Activated naive CD8-positive, alpha-beta T cell treated with anti-CD3 and anti-CD28 coated beads, Interleukin-2, amount 10 ng/mL, durations not matched to agents 7 days and 5 days (primary cell): ENCODE measurements at regions not wholly inside any gene's neighbourhood (a gene's known extent, or its start where the extent isn't known, plus 50 kb on each side); places are given as distances from the start of the nearest gene placed in this dataset.

Experiments used
- ATAC-seq: fragments of 150-1000 bp; cut with Tn5 transposase; one replicate; pipeline ENCODE4 v1.10.0; 2021; ENCODE audit warnings: low read depth, moderate library complexity
- POLR2A ChIA-PET: fragments of 350-600 bp; sonication (Branson Sonifier 250); formaldehyde crosslinking; loops from one replicate; lab custom pipeline; 2021; ENCODE audit warnings: antibody characterized with exemption; lab: Charles Lee
- DNase-seq: peaks from one replicate; pipeline ENCODE4 v3.0.0; 2021
- H3K27ac Mint-ChIP-seq: one replicate; pipeline ENCODE4 v1.8.0; 2022; ENCODE audit warnings: mild to moderate bottlenecking, mixed read lengths
- H3K27me3 Mint-ChIP-seq: one replicate; pipeline ENCODE4 v1.8.0; 2022; ENCODE audit warnings: mild to moderate bottlenecking, moderate library complexity, mixed read lengths
- H3K36me3 Mint-ChIP-seq: one replicate; pipeline ENCODE4 v1.8.0; 2021; ENCODE audit warnings: mild to moderate bottlenecking, mixed read lengths
- H3K4me1 Mint-ChIP-seq: one replicate; pipeline ENCODE4 v1.8.0; 2021; ENCODE audit warnings: mixed read lengths
- H3K4me3 Mint-ChIP-seq: one replicate; pipeline ENCODE4 v1.8.0; 2022; ENCODE audit warnings: mild to moderate bottlenecking, moderate library complexity, mixed read lengths
- H3K9me3 Mint-ChIP-seq: one replicate; pipeline ENCODE4 v1.8.0; 2021; ENCODE audit warnings: mixed read lengths

DNA sequence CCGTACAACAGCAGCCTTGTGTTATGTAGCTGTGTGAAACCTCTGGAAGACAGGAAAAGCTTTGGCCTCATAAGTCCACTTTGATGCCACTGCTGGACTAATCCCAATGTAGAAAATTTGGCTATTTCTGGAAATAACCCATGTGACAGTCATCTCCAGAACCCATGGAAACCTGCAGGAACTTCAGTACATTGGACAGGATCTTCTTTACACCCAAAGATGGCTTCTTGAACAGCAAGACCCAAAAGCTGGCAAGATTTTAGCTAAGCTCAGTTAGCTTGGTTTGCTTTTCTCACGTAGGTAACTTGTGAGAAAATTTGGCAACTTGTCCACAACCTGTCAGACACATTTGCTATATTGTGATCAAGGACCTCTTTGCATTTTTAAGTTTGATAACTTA is 74.8 kb upstream of the RCN1 start:
- H3K4me3 Mint-ChIP-seq: no peak overlapping the region
- no peaks in the 10 kb centered on the region for H3K36me3 Mint-ChIP-seq
- no peaks in the 10 kb centered on the region for H3K9me3 Mint-ChIP-seq
- no peak overlapping the region for H3K27ac Mint-ChIP-seq
- DNase-seq (no peak), ATAC-seq (no peak)
- H3K4me1 Mint-ChIP-seq: no peaks in the 10 kb centered on the region
- POLR2A ChIA-PET: no interaction called here
- peaks cover 11% of the 10 kb centered on the region for H3K27me3 Mint-ChIP-seq

DNA sequence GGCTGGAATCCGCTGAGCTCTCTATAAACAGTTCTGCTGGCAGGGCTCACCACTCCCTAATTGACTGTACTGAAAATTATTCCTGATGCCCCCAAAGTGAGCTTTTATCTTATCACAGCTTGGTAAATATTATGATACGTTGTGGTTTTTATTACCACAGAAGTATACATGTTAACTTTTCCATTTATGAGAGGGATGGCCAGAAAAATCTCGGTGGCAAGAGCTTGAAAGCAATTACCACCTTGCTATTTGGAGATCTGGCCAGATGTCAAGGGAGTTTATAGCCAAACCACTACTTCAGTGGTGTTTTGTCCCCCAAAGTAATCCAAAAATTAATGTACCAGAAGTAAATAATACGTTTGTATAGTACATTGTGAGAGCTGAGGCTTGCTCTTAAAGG is 75.4 kb upstream of the RCN1 start:
- H3K4me1 Mint-ChIP-seq: no peaks in the 10 kb centered on the region
- H3K9me3 Mint-ChIP-seq: no peaks in the 10 kb centered on the region
- no peaks in the 10 kb centered on the region for H3K36me3 Mint-ChIP-seq
- H3K27me3 Mint-ChIP-seq: peaks cover 15% of the 10 kb centered on the region
- POLR2A ChIA-PET: no interaction called here
- ATAC-seq (no peak), DNase-seq (no peak)
- H3K27ac Mint-ChIP-seq: no peak overlapping the region
- H3K4me3 Mint-ChIP-seq: no peak overlapping the region

DNA sequence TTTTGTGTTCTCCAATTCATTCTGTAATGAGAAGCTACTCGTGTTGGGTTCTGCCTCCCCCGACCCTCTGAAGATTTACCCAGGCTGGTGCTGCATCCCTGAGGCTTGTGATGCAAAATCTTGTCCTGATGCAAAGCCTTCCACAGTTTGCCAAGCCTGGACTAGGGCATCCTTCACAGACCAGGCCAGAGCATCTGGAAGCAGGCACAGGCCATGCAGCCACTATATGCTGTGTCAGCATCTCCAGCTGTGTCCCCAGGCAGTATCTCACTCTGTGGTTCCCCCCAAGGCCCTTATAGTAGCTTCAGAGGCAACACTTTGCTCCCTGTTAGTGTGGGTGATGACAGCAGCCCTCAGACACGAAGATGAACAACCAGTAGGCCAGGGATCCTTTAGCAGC is 77.3 kb upstream of the RCN1 start:
- Mint-ChIP-seq H3K9me3 (no peaks in the 10 kb centered on the region), H3K27me3 (peaks cover 16% of the 10 kb centered on the region), H3K36me3 (no peaks in the 10 kb centered on the region), H3K4me3 (no peak overlapping the region), H3K4me1 (no peaks in the 10 kb centered on the region), H3K27ac (no peak overlapping the region)
- ATAC-seq (no peak), DNase-seq (no peak)
- POLR2A ChIA-PET: no interaction called here

DNA sequence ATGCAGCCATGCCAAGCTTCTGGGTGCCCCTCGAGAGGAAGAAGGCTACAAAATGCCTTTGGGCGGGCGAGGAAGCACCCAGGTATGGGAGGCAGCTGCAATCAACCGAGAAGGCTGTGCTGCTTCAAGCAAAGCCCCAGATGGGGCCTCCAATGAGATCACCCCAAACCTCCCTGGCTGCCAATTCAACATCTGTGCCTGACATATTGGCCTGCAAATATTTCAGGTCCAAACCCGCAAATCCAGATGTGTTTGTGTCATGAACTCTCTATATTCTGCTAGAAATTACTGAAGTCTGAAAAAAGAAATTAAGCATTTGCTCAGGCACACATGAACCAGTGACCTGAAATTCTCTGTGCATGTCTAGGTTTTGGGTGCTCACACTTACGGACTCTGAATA is 78.8 kb upstream of the RCN1 start:
- no peak overlapping the region for H3K4me3 Mint-ChIP-seq
- no peaks in the 10 kb centered on the region for H3K4me1 Mint-ChIP-seq
- no peaks in the 10 kb centered on the region for H3K36me3 Mint-ChIP-seq
- peaks cover 19% of the 10 kb centered on the region for H3K27me3 Mint-ChIP-seq
- ATAC-seq (no peak), DNase-seq (no peak)
- POLR2A ChIA-PET: no interaction called here
- H3K27ac Mint-ChIP-seq: no peak overlapping the region
- H3K9me3 Mint-ChIP-seq: no peaks in the 10 kb centered on the region

DNA sequence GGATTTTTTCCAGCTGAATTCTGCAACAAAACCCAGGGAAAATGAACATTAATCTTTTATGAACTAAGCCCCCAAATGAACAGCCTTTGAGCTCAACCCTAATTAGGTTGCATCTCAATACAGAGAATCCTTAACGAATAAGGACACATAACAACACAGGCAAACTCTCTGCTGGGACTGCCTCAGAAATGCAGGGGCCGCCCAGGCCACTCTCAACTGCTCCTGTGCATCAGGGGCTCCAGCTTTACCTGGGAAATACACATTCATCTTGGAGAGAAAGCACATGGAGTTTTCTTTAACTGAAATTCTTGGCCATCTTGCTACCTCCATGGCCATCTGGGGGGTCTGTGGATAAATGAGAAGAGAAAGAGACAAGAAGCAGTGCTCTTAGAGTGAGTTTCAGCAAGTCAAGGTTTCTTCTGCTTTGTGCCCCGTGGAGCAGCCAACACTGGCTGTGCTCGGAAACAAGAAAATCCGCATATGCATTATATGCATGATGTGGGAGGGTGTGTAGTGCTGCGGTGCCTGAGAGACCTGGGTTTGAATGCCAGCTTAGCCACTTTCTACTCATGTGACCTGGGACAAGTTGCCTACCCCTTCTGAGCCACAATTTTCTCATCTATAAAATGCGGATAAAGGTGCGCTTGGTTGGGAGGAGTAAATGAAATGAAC is 81.9 kb upstream of the RCN1 start:
- POLR2A ChIA-PET: no interaction called here
- H3K27me3 Mint-ChIP-seq: peaks cover 19% of the 10 kb centered on the region

DNA sequence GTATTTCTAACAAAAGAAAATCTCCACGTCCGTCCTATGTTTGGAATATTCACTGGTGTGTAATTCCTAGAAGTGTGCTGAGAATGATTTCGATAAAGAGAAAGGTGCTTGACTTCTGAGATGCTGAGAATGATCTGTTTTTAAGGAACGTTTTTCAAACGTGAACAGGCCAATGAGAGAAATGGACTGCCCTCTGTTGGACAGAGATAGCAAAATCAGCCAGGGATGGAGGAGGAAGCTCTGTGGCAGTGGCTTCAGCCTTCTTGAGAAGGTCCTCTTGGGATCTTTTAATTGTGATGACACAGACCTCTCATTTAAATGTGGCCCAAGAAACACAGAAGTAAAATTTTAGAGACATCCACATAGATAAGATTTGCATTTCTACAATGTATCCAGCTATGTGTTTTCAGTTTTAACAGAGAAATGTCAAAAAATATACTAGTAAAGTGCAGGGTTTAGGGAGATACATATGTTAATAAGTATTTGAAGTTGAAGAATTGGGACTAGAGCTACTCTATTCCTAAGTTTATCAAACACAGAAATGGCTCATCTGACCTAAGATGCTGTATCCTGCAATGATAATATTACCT is 84.0 kb upstream of the RCN1 start:
- Mint-ChIP-seq H3K36me3 (no peaks in the 10 kb centered on the region), H3K27me3 (peaks cover 19% of the 10 kb centered on the region), H3K4me3 (no peak overlapping the region), H3K9me3 (no peaks in the 10 kb centered on the region), H3K27ac (no peak overlapping the region), H3K4me1 (peaks cover 2% of the 10 kb centered on the region)
- DNase-seq (no peak), ATAC-seq (no peak)
- POLR2A ChIA-PET: no interaction called here

More for the DNA sequence above, 81.9 kb upstream of the RCN1 start:
- Mint-ChIP-seq H3K9me3 (no peaks in the 10 kb centered on the region), H3K27ac (no peak overlapping the region), H3K36me3 (no peaks in the 10 kb centered on the region), H3K4me3 (no peak overlapping the region), H3K4me1 (peaks cover 2% of the 10 kb centered on the region)
- no peak for ATAC-seq
- DNase-seq: no peak

DNA sequence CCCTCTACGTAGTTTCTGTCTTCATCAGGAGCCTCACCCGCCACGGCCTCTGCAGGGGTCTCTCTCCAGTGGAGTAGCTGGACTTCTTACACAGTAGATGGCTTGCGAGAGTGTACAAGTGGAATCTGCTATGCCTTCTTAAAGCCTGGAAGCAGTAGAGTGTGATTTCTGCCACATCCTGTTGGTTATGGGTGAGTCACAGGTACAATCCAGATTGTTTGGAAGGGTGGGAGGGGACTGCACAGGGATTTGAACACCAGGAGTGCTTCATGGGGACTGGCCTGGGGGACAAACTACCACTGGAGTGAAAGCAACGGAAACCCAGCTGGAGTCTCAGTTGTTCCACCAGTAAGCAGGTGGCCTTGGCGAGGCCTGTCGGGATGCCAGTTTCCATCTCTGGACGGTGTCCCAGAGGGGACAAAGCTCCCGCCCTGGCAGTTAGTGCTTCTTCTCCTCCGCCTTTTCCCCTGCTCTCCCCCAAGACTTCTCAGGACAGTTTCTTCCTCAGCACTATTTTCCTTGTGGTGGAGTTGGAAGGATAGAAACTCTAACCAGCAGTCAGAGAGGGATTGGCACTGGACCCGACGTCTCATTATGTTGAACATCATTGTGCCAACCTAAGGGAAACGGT is 85.0 kb upstream of the RCN1 start:
- ATAC-seq: no peak
- POLR2A ChIA-PET: no interaction called here
- no peak overlapping the region for H3K4me3 Mint-ChIP-seq

DNA sequence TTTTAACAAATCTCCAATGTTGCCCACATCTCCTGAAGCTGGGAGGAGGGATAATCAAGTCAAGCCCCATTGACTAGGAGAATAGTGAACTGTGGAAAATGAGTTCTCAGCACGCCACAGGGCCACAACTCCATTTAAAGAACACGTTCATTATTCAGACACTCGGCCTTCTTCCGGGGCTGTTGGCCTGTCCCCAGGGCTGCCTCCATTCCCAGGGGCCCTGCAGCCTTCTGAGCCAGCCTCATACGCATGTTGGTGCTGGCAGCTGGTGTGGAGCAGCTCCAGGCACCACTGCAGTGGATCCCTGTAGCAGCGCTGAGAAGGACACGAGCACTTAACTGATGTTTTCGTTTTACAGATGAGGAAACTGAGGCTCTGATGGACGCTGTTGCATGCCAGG is 87.5 kb upstream of the RCN1 start:
- ATAC-seq (no peak), DNase-seq (no peak)
- Mint-ChIP-seq H3K27ac (no peak overlapping the region), H3K4me1 (peaks cover 2% of the 10 kb centered on the region), H3K36me3 (no peaks in the 10 kb centered on the region), H3K27me3 (peaks cover 8% of the 10 kb centered on the region), H3K4me3 (no peak overlapping the region), H3K9me3 (no peaks in the 10 kb centered on the region)
- POLR2A ChIA-PET: no interaction called here

More for the DNA sequence above, 85.0 kb upstream of the RCN1 start:
- peaks cover 17% of the 10 kb centered on the region for H3K27me3 Mint-ChIP-seq
- H3K4me1 Mint-ChIP-seq: peaks cover 2% of the 10 kb centered on the region
- H3K9me3 Mint-ChIP-seq: no peaks in the 10 kb centered on the region
- DNase-seq: no peak
- H3K27ac Mint-ChIP-seq: no peak overlapping the region
- H3K36me3 Mint-ChIP-seq: no peaks in the 10 kb centered on the region

DNA sequence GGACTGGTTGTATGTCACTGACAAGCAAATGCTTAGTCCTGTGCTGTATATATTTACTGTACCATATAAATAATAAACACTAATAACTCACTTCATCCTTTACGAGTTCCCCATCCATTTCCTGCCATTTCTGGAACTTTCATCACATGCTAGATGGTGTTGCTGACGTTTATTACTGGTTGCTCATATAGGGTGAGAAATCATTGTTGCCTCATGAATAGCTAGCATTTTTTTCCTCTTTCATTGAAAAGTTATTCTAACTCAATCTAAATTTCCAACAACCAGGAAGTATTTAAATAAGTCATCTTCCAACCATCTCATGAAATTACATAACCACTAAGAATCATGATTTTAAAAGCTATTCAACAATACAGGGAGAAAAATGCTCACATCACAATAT is 88.6 kb upstream of the RCN1 start:
- no peak for ATAC-seq
- H3K27me3 Mint-ChIP-seq: peaks cover 5% of the 10 kb centered on the region
- no peak overlapping the region for H3K27ac Mint-ChIP-seq
- no peaks in the 10 kb centered on the region for H3K36me3 Mint-ChIP-seq
- H3K4me1 Mint-ChIP-seq: peaks cover 2% of the 10 kb centered on the region
- DNase-seq: no peak
- no peaks in the 10 kb centered on the region for H3K9me3 Mint-ChIP-seq
- H3K4me3 Mint-ChIP-seq: no peak overlapping the region
- POLR2A ChIA-PET: no interaction called here

DNA sequence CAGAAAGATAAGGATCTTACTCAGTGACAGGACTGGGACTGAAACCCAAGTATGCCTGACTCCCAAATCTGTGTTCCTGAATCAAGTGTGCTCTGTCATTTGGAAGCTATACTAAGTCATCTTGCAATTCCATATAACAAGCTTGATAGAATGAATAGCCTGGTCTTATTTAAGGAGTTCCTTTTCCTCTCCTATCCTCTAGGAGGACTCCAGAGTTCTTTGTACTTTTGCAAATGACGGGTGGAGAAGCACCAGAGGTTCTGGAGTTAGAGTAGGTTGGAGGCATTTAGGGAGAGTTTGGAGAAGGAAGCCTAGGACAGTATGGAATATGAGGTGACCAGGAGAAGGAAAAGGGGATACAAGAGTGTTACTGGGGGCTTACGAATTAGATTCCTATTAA is 92.9 kb upstream of the RCN1 start:
- H3K4me3 Mint-ChIP-seq: no peak overlapping the region

DNA sequence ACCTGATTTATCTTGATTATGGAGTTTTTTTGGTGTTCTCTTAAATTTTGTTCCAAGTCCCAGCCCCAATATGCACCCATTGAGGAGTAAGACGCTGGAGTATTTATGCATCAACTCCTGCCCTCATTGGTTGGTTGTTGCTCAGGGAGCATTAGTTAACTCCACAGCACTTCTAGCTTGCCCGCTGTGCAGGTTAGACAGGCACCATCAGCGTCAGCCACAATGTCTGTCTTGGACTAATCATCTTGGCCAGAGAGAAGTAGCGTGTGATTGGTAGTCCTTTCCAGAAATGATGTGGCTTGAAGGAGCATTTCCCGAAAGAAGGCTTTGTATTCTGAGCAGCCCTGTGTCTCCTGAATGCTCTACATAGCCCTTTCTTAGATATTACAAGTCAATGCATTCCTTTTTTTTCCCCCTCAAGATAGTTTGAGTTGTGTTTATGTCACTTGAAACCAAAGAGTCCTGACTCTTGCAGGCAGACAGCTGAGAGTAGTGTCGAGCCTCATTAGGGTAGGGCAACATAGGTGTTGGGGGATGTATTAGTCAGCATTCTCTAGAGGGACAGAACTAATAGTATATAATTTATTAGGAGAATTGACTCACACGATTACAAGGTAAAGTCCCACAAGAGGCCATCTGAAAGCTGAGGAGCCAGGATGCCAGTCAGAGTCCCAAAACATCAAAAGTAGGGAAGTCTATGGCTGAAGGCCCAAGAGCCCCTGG is 94.6 kb upstream of the RCN1 start:
- no peaks in the 10 kb centered on the region for H3K27me3 Mint-ChIP-seq
- ATAC-seq (no peak), DNase-seq (no peak)
- H3K9me3 Mint-ChIP-seq: no peaks in the 10 kb centered on the region
- no peak overlapping the region for H3K4me3 Mint-ChIP-seq
- POLR2A ChIA-PET: no interaction called here
- peaks cover 11% of the 10 kb centered on the region for H3K4me1 Mint-ChIP-seq
- no peak overlapping the region for H3K27ac Mint-ChIP-seq
- no peaks in the 10 kb centered on the region for H3K36me3 Mint-ChIP-seq

More for the DNA sequence above, 92.9 kb upstream of the RCN1 start:
- Mint-ChIP-seq H3K4me1 (peaks cover 11% of the 10 kb centered on the region), H3K27ac (no peak overlapping the region), H3K9me3 (no peaks in the 10 kb centered on the region), H3K27me3 (peaks cover 4% of the 10 kb centered on the region), H3K36me3 (no peaks in the 10 kb centered on the region)
- DNase-seq (no peak), ATAC-seq (no peak)
- POLR2A ChIA-PET: no interaction called here

DNA sequence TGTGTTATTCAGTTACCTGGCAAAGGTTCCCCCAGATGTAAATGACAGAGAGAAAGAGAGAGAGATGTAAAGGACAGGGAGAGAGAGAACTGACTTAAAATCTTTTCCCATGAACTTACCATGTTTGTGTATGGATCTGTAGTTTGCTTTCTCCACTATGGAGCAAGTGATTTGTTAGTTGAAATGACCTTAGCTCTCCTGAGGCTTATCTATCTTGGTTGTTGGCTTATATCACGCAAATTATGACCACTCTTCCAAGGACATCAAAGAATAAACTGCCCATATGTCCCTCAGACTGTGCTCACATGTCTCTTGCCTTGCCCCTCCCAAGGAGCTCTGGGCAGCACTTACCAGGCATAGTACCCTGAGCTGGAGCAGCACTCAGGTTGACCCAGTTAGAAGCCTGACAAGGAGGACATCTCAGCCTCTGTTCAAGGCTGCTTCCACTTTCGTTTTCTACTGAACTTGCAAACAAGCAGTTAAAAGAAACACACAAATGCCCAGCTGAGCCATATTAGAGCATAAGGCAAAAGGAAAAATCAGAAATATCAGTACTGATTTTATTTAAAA is 95.3 kb upstream of the RCN1 start:
- no peaks in the 10 kb centered on the region for H3K27me3 Mint-ChIP-seq
- H3K4me3 Mint-ChIP-seq: peak overlapping the region; percentile 73
- no peaks in the 10 kb centered on the region for H3K9me3 Mint-ChIP-seq
- POLR2A ChIA-PET: no interaction called here
- no peaks in the 10 kb centered on the region for H3K36me3 Mint-ChIP-seq
- DNase-seq (no peak), ATAC-seq (peak; percentile 84)
- H3K27ac Mint-ChIP-seq: peak overlapping the region; percentile 82
- H3K4me1 Mint-ChIP-seq: peaks cover 11% of the 10 kb centered on the region

DNA sequence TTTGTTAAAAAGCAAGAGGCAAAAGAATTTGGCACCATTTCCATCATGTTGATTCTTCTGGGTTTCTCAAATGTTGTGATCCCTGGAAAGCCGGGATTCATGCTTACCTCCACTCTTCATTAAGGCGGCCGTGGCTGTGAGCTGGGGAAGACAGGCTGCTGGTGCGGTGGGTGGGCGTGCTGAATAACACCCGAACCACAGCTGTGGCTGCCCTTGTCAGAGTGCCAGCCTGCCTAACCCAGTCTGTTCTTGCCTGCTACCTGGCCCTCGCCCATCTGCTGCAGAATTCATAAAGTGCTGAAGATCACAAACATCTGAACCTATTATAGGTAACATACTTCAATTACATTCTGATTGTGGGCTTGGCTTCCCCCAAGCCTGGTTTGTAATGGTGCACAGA is 95.8 kb upstream of the RCN1 start:
- Mint-ChIP-seq H3K4me3 (peak overlapping the region; percentile 73), H3K4me1 (peaks cover 11% of the 10 kb centered on the region), H3K27ac (peak overlapping the region; percentile 82), H3K36me3 (no peaks in the 10 kb centered on the region), H3K9me3 (no peaks in the 10 kb centered on the region), H3K27me3 (no peaks in the 10 kb centered on the region)
- ATAC-seq (no peak), DNase-seq (no peak)
- POLR2A ChIA-PET: no interaction called here
